ENCODE measurements at regions not wholly inside any gene's neighbourhood (a gene's known extent, or its start where the extent isn't known, plus 50 kb on each side); places are given as distances from the start of the nearest gene placed in this dataset.

- intact Hi-C loops (cut with micrococcal nuclease), result no loop called here
- ChIA-PET POLR2A (no interaction called here), CTCF (no interaction called here)
- no peaks in the 10 kb centered on the region for H3K27me3 ChIP-seq (ENCODE audit: control insufficient read depth in 2 of 2, insufficient read depth in 2 of 2, low read length in 2 of 2)
- H2AFZ ChIP-seq (ENCODE audit: low read depth, low read length), result no peak overlapping the region
- no peaks in the 10 kb centered on the region for H3K36me3 ChIP-seq (ENCODE audit: control insufficient read depth in 2 of 2, extremely low read depth in 1 of 2, insufficient read depth in 2 of 2, low read length in 2 of 2)
- no peak overlapping the region for H3K27ac ChIP-seq (ENCODE audit: insufficient read depth, low read depth, low read length)
- dilution Hi-C loops (cut with MboI; ENCODE audit: extremely low pct_ligation_motif_present, low sequenced_read_pairs), result no loop called here
- no peak overlapping the region for H3K9ac ChIP-seq (replicated peaks; ENCODE audit: extremely low read depth, insufficient read depth, low read length)
- H3K9me3 ChIP-seq (replicated peaks; ENCODE audit: control insufficient read depth, insufficient read depth, low read length), result no peaks in the 10 kb centered on the region
- H3K4me2 ChIP-seq (ENCODE audit: insufficient read depth, low read length), result no peak overlapping the region
- TF ChIP-seq MYC (IDR thresholded peaks at IDR 0.05; ENCODE audit: low read depth, low read length), result no peak
- TF ChIP-seq POLR2AphosphoS5 (IDR thresholded peaks at IDR 0.05; ENCODE audit: insufficient read depth, low read depth, low read length), result no peak
- TF ChIP-seq CTCF (IDR thresholded peaks at IDR 0.05; ENCODE audit: extremely low read depth in 1 of 2, insufficient read depth in 1 of 2, low read depth in 1 of 2, low read length in 2 of 2), result no peak
- TF ChIP-seq JUN (IDR thresholded peaks at IDR 0.05; ENCODE audit: borderline replicate concordance, insufficient read depth, insufficient read length, low read depth), result no peak
- no peak for TF ChIP-seq GATA2 (IDR thresholded peaks at IDR 0.05; ENCODE audit: insufficient read depth, insufficient read length, low read depth, low read length)
- TF ChIP-seq FOS (IDR thresholded peaks at IDR 0.05; ENCODE audit: borderline replicate concordance, insufficient read depth, low read length), result no peak
- no peak for TF ChIP-seq POLR2A (IDR thresholded peaks at IDR 0.05; ENCODE audit: low read depth, low read length)
- TF ChIP-seq MAX (IDR thresholded peaks at IDR 0.05; ENCODE audit: insufficient read depth, insufficient read length), result no peak
- TF ChIP-seq EZH2 (IDR thresholded peaks at IDR 0.05; ENCODE audit: borderline replicate concordance, low read depth, low read length, severe bottlenecking), result no peak
- no peaks in the 10 kb centered on the region for H4K20me1 ChIP-seq (replicated peaks; ENCODE audit: control insufficient read depth, extremely low read depth, insufficient read depth, low read length)
- no peaks in the 10 kb centered on the region for H3K9me1 ChIP-seq (replicated peaks; ENCODE audit: control insufficient read depth, extremely low read depth, insufficient read depth, low read length)
- H3K4me1 ChIP-seq (ENCODE audit: control insufficient read depth, extremely low read depth, insufficient read depth, low read length), result no peaks in the 10 kb centered on the region
- no peaks in the 10 kb centered on the region for H3K79me2 ChIP-seq (ENCODE audit: control insufficient read depth, insufficient read depth, low read length)
- DNase-seq (ENCODE audit: low read depth, low spot score) (no peak), FAIRE-seq (no peak)
- no TSS peak for BruUV-seq (replicated peaks)
- no peak overlapping the region for H3K4me3 ChIP-seq (replicated peaks in 1 of 3; ENCODE audit: insufficient read depth in 1 of 3, low read depth in 1 of 3, low read length in 3 of 3)
Measured at GRCh38 chr7:42743077-42743858, 168.6 kb downstream of the C7orf25 start.
